IPS DF 19.7 (cell line): ENCODE measurements at regions not wholly inside any gene's neighbourhood (a gene's known extent, or its start where the extent isn't known, plus 50 kb on each side); places are given as distances from the start of the nearest gene placed in this dataset.
A peak's percentile ranks its signal among the peaks of the same experiment; 100 is the strongest.
"Not testable (repeated sequence)": the region's sequence is repeated elsewhere in the genome, so short reads cannot be mapped to it uniquely, and the experiment has no call there.

Experiments
- DNase-seq: peaks from one replicate; pipeline ENCODE4 v3.0.0-alpha.2; 2013; ENCODE audit warnings: low read depth, low spot score

GRCh38 chr9:32015795-32016194 lies 368.6 kb upstream of the ACO1 start:
- no peak for DNase-seq

GRCh38 chr9:32045513-32045912 lies 338.9 kb upstream of the ACO1 start:
- DNase-seq, result no peak

- DNase-seq, result no peak
Measured at GRCh38 chr9:32067261-32067660, 317.2 kb upstream of the ACO1 start.

- DNase-seq, result no peak
Measured at GRCh38 chr9:32069169-32069813, 315.2 kb upstream of the ACO1 start.

GRCh38 chr9:32069969-32070368 lies 314.5 kb upstream of the ACO1 start:
- no peak for DNase-seq

- no peak for DNase-seq
Measured at GRCh38 chr9:32072570-32072969, 311.9 kb upstream of the ACO1 start.

GRCh38 chr9:32092031-32092430 lies 292.4 kb upstream of the ACO1 start:
- no peak for DNase-seq

GRCh38 chr9:32117291-32117690 lies 267.2 kb upstream of the ACO1 start:
- no peak for DNase-seq

- no peak for DNase-seq
Measured at GRCh38 chr9:32128546-32128945, 255.9 kb upstream of the ACO1 start.

GRCh38 chr9:32130709-32131108 lies 253.7 kb upstream of the ACO1 start:
- DNase-seq, result not testable (repeated sequence)

GRCh38 chr9:32136700-32137339 lies 247.6 kb upstream of the ACO1 start:
- peak; percentile 20 for DNase-seq

- no peak for DNase-seq
Measured at GRCh38 chr9:32142074-32142473, 242.4 kb upstream of the ACO1 start.

- not testable (repeated sequence) for DNase-seq
Measured at GRCh38 chr9:32148553-32148952, 235.9 kb upstream of the ACO1 start.

- DNase-seq, result no peak
Measured at GRCh38 chr9:32161209-32161608, 223.2 kb upstream of the ACO1 start.

- DNase-seq, result no peak
Measured at GRCh38 chr9:32161720-32162119, 222.7 kb upstream of the ACO1 start.

- not testable (repeated sequence) for DNase-seq
Measured at GRCh38 chr9:32166316-32166715, 218.1 kb upstream of the ACO1 start.

- DNase-seq, result no peak
Measured at GRCh38 chr9:32171339-32171738, 213.1 kb upstream of the ACO1 start.

- DNase-seq, result no peak
Measured at GRCh38 chr9:32172256-32172655, 212.2 kb upstream of the ACO1 start.

GRCh38 chr9:32177396-32177795 lies 207.0 kb upstream of the ACO1 start:
- DNase-seq, result no peak

GRCh38 chr9:32180597-32180996 lies 203.8 kb upstream of the ACO1 start:
- no peak for DNase-seq

- DNase-seq, result no peak
Measured at GRCh38 chr9:32200241-32200640, 184.2 kb upstream of the ACO1 start.

GRCh38 chr9:32200896-32201295 lies 183.5 kb upstream of the ACO1 start:
- DNase-seq, result no peak

- DNase-seq, result not testable (repeated sequence)
Measured at GRCh38 chr9:32209164-32209563, 175.3 kb upstream of the ACO1 start.
